HepG2 (cell line): ENCODE measurements at regions not wholly inside any gene's neighbourhood (a gene's known extent, or its start where the extent isn't known, plus 50 kb on each side); places are given as distances from the start of the nearest gene placed in this dataset.

Source experiments
- HES4 ChIP-seq: sonication (generic); formaldehyde crosslinking; IDR thresholded peaks from 2 replicates; pipeline ENCODE4 v1.9.0; 2021; ENCODE audit warnings: mild to moderate bottlenecking, missing genetic modification reagents, borderline replicate concordance
- LCORL ChIP-seq, 2 experiments: fragments of 450-650 bp in 1 of 2; sonication (generic) in 1 of 2; formaldehyde crosslinking in 1 of 2; IDR thresholded peaks; 2 replicates each; pipeline versions ENCODE4 v1.5.0 to v1.6.1; 2017 to 2020; ENCODE audit warnings: antibody characterized with exemption in 1 of 2, missing genetic modification reagents in 1 of 2
- MZF1 ChIP-seq: sonication (generic); formaldehyde crosslinking; IDR thresholded peaks from 2 replicates; pipeline ENCODE4 v1.8.1; 2023; ENCODE audit warnings: mild to moderate bottlenecking, missing genetic modification reagents, borderline replicate concordance
- PHF8 ChIP-seq: sonication (generic); formaldehyde crosslinking; IDR thresholded peaks from 2 replicates; pipeline ENCODE4 v1.5.0; 2020; ENCODE audit warnings: missing genetic modification reagents
- POLR2G ChIP-seq: fragments of 200-400 bp; formaldehyde crosslinking; IDR thresholded peaks from 2 replicates; pipeline ENCODE4 v1.6.1; 2018; ENCODE audit warnings: mild to moderate bottlenecking, low read depth, low read length, moderate library complexity
- RBFOX2 ChIP-seq: fragments of 200-400 bp; formaldehyde crosslinking; IDR thresholded peaks from 2 replicates; pipeline ENCODE4 v1.6.1; 2017; ENCODE audit warnings: low read depth, mild to moderate bottlenecking, low read length
- SP5 ChIP-seq: IDR thresholded peaks from 2 replicates; pipeline ENCODE4 v1.6.1; 2016; ENCODE audit warnings: low read depth, borderline replicate concordance
- ZC3H4 ChIP-seq: sonication (generic); formaldehyde crosslinking; IDR thresholded peaks from 2 replicates; pipeline ENCODE4 v1.4.0; 2020; ENCODE audit warnings: missing genetic modification reagents, borderline replicate concordance
- ZNF264 ChIP-seq: sonication (generic); formaldehyde crosslinking; IDR thresholded peaks from 2 replicates; pipeline ENCODE4 v1.4.0; 2020; ENCODE audit warnings: missing genetic modification reagents
- ZNF501 ChIP-seq: sonication (generic); formaldehyde crosslinking; IDR thresholded peaks from 2 replicates; pipeline ENCODE4 v1.5.1; 2020; ENCODE audit warnings: mild to moderate bottlenecking, moderate library complexity, missing genetic modification reagents
- ZSCAN25 ChIP-seq: sonication (generic); formaldehyde crosslinking; IDR thresholded peaks from 2 replicates; pipeline ENCODE4 v1.8.0; 2022; ENCODE audit warnings: mild to moderate bottlenecking, missing genetic modification reagents
- TF ChIP-seq, protein P1 (sequence below): sonication (generic); formaldehyde crosslinking; IDR thresholded peaks from 2 replicates; pipeline ENCODE4 v1.4.0; 2020; ENCODE audit warnings: missing genetic modification reagents, borderline replicate concordance
- TF ChIP-seq, protein P2 (sequence below): IDR thresholded peaks from 2 replicates; pipeline ENCODE4 v1.6.1; 2016; ENCODE audit warnings: mild to moderate bottlenecking
- TF ChIP-seq, protein P3 (sequence below): sonication (generic); formaldehyde crosslinking; IDR thresholded peaks from 2 replicates; pipeline ENCODE4 v1.4.0; 2020; ENCODE audit warnings: missing genetic modification reagents
- TF ChIP-seq, protein P4 (sequence below): sonication (generic); formaldehyde crosslinking; IDR thresholded peaks from 2 replicates; pipeline ENCODE4 v1.4.0; 2020; ENCODE audit warnings: missing genetic modification reagents, borderline replicate concordance
- TF ChIP-seq, protein P5 (sequence below): sonication (generic); formaldehyde crosslinking; IDR thresholded peaks from 2 replicates; pipeline ENCODE4 v1.8.0; 2023; ENCODE audit warnings: mild to moderate bottlenecking, missing genetic modification reagents

DNA sequence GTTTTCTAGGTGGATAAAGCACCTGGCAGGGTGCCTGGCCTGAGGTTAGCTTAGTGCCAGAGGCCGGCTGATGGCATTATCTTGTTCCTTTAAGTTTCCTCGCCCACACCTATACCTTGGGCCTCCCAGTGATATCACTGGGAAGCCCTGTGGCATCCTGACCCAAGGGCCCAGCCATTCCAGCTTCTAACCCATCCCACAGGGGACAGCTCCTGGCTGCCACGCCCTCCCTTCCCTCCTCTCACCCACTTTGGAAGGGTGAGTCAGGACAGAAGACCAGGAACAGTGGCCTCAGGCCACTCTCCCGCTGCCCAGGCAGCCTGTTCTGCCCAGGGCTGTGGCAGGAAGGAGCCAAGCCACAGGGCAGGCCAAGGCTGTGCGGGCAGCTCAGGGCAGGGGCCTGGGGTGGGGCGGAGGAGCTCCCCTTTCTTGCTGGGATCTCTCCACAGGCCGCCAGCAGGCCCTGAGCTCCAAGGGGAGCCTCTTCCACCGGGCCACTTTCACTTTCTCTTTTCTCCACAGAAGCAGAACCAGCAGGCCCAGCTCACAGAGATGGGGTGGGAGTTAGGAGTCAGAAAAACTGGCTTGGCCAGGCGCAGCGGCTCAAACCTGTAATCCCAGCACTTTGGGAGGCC is 75.1 kb downstream of the IRF2BPL start (continued):
- TF ChIP-seq POLR2G = peak; percentile 47; the same call in 1 of the 2 replicates
- TF ChIP-seq, protein P1, sequence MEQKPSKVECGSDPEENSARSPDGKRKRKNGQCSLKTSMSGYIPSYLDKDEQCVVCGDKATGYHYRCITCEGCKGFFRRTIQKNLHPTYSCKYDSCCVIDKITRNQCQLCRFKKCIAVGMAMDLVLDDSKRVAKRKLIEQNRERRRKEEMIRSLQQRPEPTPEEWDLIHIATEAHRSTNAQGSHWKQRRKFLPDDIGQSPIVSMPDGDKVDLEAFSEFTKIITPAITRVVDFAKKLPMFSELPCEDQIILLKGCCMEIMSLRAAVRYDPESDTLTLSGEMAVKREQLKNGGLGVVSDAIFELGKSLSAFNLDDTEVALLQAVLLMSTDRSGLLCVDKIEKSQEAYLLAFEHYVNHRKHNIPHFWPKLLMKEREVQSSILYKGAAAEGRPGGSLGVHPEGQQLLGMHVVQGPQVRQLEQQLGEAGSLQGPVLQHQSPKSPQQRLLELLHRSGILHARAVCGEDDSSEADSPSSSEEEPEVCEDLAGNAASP (CRISPR knock-in tag) = peak; percentile 51; the same call in 1 of the 2 replicates
- no peak for TF ChIP-seq ZNF264 (CRISPR knock-in tag)
- TF ChIP-seq RBFOX2 = peak; percentile 53; the same call in 1 of the 2 replicates
- peak; percentile 64; the same call in 1 of the 2 replicates for TF ChIP-seq PHF8 (CRISPR knock-in tag)
- no peak for TF ChIP-seq MZF1 (CRISPR knock-in tag)
- no peak for TF ChIP-seq LCORL (IDR thresholded peaks at IDR 0.05)
- TF ChIP-seq LCORL (CRISPR knock-in tag; IDR thresholded peaks at IDR 0.05) = 0 out of 2 replicates have a peak, but pooled peaks have one; percentile 28
- TF ChIP-seq, protein P2, sequence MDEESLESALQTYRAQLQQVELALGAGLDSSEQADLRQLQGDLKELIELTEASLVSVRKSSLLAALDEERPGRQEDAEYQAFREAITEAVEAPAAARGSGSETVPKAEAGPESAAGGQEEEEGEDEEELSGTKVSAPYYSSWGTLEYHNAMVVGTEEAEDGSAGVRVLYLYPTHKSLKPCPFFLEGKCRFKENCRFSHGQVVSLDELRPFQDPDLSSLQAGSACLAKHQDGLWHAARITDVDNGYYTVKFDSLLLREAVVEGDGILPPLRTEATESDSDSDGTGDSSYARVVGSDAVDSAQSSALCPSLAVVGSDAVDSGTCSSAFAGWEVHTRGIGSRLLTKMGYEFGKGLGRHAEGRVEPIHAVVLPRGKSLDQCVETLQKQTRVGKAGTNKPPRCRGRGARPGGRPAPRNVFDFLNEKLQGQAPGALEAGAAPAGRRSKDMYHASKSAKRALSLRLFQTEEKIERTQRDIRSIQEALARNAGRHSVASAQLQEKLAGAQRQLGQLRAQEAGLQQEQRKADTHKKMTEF (CRISPR knock-in tag) = peak; percentile 28; the same call in 1 of the 2 replicates
- TF ChIP-seq SP5 (CRISPR knock-in tag) = peak; percentile 44; the same call in 1 of the 2 replicates
- TF ChIP-seq, protein P3, sequence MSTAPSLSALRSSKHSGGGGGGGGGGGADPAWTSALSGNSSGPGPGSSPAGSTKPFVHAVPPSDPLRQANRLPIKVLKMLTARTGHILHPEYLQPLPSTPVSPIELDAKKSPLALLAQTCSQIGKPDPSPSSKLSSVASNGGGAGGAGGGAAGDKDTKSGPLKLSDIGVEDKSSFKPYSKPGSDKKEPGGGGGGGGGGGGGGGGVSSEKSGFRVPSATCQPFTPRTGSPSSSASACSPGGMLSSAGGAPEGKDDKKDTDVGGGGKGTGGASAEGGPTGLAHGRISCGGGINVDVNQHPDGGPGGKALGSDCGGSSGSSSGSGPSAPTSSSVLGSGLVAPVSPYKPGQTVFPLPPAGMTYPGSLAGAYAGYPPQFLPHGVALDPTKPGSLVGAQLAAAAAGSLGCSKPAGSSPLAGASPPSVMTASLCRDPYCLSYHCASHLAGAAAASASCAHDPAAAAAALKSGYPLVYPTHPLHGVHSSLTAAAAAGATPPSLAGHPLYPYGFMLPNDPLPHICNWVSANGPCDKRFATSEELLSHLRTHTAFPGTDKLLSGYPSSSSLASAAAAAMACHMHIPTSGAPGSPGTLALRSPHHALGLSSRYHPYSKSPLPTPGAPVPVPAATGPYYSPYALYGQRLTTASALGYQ = no peak
- TF ChIP-seq, protein P4, sequence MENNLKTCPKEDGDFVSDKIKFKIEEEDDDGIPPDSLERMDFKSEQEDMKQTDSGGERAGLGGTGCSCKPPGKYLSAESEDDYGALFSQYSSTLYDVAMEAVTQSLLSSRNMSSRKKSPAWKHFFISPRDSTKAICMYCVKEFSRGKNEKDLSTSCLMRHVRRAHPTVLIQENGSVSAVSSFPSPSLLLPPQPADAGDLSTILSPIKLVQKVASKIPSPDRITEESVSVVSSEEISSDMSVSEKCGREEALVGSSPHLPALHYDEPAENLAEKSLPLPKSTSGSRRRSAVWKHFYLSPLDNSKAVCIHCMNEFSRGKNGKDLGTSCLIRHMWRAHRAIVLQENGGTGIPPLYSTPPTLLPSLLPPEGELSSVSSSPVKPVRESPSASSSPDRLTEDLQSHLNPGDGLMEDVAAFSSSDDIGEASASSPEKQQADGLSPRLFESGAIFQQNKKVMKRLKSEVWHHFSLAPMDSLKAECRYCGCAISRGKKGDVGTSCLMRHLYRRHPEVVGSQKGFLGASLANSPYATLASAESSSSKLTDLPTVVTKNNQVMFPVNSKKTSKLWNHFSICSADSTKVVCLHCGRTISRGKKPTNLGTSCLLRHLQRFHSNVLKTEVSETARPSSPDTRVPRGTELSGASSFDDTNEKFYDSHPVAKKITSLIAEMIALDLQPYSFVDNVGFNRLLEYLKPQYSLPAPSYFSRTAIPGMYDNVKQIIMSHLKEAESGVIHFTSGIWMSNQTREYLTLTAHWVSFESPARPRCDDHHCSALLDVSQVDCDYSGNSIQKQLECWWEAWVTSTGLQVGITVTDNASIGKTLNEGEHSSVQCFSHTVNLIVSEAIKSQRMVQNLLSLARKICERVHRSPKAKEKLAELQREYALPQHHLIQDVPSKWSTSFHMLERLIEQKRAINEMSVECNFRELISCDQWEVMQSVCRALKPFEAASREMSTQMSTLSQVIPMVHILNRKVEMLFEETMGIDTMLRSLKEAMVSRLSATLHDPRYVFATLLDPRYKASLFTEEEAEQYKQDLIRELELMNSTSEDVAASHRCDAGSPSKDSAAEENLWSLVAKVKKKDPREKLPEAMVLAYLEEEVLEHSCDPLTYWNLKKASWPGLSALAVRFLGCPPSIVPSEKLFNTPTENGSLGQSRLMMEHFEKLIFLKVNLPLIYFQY (CRISPR knock-in tag) = peak; percentile 39; the same call in 1 of the 2 replicates
- TF ChIP-seq ZC3H4 = no peak
- TF ChIP-seq ZSCAN25 (CRISPR knock-in tag) = peak; percentile 51; the same call in 1 of the 2 replicates
- TF ChIP-seq HES4 (CRISPR knock-in tag) = no peak
- TF ChIP-seq, protein P5, sequence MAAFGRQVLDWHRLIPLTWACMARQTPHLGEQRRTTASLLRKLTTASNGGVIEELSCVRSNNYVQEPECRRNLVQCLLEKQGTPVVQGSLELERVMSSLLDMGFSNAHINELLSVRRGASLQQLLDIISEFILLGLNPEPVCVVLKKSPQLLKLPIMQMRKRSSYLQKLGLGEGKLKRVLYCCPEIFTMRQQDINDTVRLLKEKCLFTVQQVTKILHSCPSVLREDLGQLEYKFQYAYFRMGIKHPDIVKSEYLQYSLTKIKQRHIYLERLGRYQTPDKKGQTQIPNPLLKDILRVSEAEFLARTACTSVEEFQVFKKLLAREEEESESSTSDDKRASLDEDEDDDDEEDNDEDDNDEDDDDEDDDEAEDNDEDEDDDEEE = no peak
- TF ChIP-seq ZNF501 (CRISPR knock-in tag) = 0 out of 2 replicates have a peak, but pooled peaks have one; percentile 31
